ENCODE measurements at regions not wholly inside any gene's neighbourhood (a gene's known extent, or its start where the extent isn't known, plus 50 kb on each side); places are given as distances from the start of the nearest gene placed in this dataset.

DNA sequence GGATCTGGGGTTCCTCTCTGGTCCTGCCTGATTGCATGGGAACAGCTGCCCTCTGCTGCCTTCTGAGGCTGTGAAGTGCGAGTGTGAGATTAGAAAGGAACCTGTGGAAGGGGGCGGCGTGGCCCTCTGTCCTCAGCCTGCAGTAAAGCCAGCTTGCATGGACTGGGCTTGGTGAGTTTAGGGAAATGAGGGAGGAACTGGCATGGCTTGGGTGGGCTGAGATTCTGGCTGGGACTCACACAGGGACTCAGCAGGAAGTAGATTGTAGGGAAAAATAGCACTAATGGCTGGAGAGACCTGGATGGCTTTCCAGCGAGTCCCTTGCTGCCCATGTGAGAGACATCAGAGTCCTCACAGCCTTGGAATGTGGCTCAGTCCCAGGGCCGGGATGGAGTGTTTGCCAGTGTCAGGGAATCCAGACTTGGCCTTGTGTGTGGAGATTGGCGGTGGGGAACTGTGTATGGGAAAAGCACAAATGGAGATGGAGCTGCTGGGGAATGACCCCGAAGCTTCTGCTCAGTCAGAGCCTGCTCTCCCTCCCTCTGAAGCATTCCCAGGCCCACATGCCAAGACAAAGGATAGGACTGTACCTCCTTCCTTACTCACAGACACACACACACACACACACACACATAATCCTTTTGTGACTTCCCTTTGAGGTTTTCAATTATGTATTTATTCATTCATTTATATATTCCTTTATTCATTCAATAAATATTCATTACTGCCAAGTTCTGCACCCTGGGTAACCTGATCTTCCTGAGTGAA lies 115.4 kb downstream of the ACAA2 start:
- no peak overlapping the region for H3K4me3 ChIP-seq (ENCODE audit: low read depth, low read length)
- TF ChIP-seq, protein P1, sequence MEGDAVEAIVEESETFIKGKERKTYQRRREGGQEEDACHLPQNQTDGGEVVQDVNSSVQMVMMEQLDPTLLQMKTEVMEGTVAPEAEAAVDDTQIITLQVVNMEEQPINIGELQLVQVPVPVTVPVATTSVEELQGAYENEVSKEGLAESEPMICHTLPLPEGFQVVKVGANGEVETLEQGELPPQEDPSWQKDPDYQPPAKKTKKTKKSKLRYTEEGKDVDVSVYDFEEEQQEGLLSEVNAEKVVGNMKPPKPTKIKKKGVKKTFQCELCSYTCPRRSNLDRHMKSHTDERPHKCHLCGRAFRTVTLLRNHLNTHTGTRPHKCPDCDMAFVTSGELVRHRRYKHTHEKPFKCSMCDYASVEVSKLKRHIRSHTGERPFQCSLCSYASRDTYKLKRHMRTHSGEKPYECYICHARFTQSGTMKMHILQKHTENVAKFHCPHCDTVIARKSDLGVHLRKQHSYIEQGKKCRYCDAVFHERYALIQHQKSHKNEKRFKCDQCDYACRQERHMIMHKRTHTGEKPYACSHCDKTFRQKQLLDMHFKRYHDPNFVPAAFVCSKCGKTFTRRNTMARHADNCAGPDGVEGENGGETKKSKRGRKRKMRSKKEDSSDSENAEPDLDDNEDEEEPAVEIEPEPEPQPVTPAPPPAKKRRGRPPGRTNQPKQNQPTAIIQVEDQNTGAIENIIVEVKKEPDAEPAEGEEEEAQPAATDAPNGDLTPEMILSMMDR (IDR thresholded peaks at IDR 0.05; ENCODE audit: borderline replicate concordance, insufficient read depth, low read depth, low read length) = no peak

DNA sequence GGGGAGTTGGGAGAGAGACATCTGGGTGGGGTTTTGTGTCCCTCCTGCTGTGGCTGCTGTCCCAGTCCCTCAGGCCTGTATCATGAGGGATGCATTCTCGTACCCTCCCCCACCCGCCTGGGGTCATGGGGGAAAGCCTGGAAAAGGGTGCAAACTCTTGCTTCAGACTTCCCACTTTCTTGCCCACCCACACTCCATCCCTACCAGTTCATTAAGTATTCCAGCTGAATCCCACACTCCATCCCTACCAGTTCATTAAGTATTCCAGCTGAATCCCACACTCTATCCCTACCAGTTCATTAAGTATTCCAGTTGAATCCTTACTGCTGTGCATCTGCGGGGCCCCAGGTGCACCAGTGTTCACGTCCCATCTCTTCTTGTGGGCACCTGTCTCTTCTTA lies 116.3 kb downstream of the ACAA2 start:
- H3K4me3 ChIP-seq (ENCODE audit: low read depth, low read length) = no peak overlapping the region
- TF ChIP-seq, protein P1 (IDR thresholded peaks at IDR 0.05; ENCODE audit: borderline replicate concordance, insufficient read depth, low read depth, low read length) = no peak

DNA sequence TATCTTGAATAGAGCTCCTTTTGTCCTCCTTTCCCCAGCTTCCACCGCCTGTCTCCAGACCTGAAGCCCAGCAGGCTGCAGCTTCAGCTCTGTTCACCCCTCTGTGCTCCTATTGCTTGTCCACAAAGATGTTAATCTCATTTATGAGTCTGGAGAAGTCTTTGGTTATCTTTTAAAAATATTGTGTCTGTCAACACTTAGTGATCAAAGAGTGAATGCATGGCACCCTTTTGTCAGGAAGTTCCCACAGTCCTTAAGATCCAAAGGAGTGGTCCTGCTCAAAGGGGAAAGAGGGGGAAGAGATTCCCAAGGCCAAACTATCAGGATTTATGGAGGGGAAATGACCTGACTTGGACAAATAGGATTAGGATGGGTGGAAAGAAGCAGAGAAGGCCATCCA lies 118.9 kb downstream of the ACAA2 start:
- H3K4me3 ChIP-seq (ENCODE audit: low read depth, low read length) = no peak overlapping the region
- TF ChIP-seq, protein P1 (IDR thresholded peaks at IDR 0.05; ENCODE audit: borderline replicate concordance, insufficient read depth, low read depth, low read length) = no peak

DNA sequence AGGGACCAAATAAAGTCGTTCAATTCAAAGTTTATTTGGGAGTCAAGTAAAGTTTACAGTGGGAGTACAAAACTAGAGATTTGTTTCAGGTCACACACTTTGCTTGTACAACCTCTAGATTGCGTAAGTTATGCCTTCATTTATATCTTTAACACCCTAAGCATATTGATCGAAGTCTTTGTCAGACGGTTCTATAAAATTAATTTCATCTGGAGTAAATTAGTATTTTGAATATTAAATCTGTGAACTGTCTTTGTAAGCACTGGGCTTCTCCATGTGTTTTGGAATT lies 119.7 kb downstream of the ACAA2 start:
- TF ChIP-seq, protein P1 (IDR thresholded peaks at IDR 0.05; ENCODE audit: borderline replicate concordance, insufficient read depth, low read depth, low read length) = no peak
- no peak overlapping the region for H3K4me3 ChIP-seq (ENCODE audit: low read depth, low read length)

DNA sequence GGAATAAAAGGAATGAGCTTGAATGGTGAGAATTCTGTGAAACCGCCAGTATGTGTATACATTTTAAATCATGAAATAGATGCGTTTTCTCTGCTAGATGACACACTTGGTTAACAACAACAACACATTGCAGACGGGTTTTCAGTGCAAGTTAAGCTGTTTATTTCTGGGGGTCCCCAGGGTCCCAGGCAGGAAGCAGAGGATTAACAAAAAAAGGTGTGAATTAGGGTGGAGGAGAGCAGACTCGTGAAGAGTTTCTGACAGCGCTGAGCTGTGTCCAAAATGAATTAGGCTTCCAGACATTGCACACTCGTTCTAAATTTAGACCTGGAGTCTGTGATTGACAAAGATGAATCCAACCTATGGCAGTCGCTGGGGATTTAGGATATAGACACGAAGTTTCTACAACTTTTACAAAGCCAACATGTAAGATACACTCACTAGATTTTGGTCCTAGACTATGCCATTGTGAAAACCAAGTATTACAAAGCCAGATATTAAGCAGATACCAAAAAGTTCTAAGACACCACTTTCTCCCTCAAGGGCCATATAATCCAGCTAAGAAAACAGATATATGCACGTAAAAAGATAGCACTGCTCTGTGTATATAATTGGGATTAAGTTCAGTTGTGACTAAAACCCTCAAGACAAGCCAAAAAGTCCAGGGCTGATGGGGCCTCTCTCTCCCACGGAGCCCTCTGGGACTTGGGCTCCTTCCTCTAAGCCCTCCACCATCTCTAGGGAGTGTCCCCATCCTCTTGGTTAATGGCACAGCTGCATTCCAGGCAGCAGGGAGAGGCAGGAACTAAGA lies 120.2 kb downstream of the ACAA2 start:
- H3K4me3 ChIP-seq (ENCODE audit: low read depth, low read length) = no peak overlapping the region
- TF ChIP-seq, protein P1 (IDR thresholded peaks at IDR 0.05; ENCODE audit: borderline replicate concordance, insufficient read depth, low read depth, low read length) = no peak

DNA sequence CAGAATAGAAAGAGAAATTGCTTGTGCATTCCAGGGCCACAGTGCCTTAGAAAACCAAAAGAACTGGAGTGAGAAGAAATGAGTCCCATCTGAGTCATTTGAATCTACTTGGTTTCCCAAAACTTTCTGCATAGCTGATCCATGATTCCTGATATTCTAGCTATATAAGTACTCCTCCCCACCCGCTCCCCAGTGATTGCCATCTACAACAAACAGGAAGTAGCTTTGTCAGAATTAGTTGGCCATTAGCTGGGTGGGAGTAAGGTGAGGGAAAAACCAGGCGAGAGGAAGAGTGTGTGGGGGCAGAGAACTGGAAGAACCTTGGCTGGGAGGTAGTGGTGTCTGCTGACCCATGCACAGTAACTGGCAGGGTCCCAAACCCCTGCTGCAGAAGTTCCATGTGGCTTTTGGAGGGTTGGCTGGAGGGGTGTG lies 122.1 kb downstream of the ACAA2 start:
- TF ChIP-seq, protein P1 (IDR thresholded peaks at IDR 0.05; ENCODE audit: borderline replicate concordance, insufficient read depth, low read depth, low read length) = no peak
- no peak overlapping the region for H3K4me3 ChIP-seq (ENCODE audit: low read depth, low read length)

DNA sequence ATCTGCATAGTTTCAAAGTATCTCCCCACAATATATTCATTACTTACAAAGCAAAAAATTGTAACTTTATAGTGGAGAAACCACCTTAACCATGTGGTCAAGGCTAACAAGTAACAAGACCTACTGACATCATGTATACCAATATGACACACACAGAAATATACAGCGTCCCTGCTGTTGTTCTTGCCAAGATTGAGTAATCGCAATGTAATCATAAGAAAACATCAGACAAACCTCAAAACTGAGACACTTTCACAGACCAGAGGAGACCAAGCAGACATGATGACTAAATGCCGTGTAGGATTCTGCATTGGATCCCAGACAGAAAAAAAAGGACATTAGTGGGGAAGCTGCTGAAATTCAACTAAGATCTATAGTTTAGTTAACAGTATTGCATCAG lies 123.0 kb downstream of the ACAA2 start:
- TF ChIP-seq, protein P1 (IDR thresholded peaks at IDR 0.05; ENCODE audit: borderline replicate concordance, insufficient read depth, low read depth, low read length) = no peak
- no peak overlapping the region for H3K4me3 ChIP-seq (ENCODE audit: low read depth, low read length)
